CD4-positive, alpha-beta T cell treated with Interleukin-15 for 4 hours (primary cell): ENCODE measurements at regions not wholly inside any gene's neighbourhood (a gene's known extent, or its start where the extent isn't known, plus 50 kb on each side); places are given as distances from the start of the nearest gene placed in this dataset.
"Not testable (repeated sequence)": the region's sequence is repeated elsewhere in the genome, so short reads cannot be mapped to it uniquely, and the experiment has no call there.

ENCODE experiments used
- DNase-seq: peaks from one replicate; pipeline ENCODE4 v3.0.0-alpha.2; 2020; ENCODE audit warnings: low spot score

DNA sequence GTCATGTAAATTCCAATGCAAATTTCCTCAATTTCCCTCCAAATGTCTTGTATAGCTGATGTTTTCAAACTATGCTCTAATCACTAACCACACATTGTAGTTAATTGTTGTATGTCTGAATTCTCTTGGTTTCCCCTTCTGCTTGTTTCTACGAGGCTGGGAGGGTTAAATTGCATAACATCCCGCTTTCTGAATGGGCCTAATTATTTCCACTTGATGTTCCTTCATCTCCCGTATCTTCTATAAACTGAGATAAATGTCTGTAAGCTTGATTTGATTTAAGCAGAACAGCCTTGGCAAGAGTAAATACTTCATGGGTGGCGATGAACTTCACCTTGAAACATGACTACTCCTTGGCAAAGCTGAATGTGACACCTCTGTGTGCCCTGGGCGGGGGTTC is 72.2 kb downstream of the SERINC2 start:
- DNase-seq: no peak

DNA sequence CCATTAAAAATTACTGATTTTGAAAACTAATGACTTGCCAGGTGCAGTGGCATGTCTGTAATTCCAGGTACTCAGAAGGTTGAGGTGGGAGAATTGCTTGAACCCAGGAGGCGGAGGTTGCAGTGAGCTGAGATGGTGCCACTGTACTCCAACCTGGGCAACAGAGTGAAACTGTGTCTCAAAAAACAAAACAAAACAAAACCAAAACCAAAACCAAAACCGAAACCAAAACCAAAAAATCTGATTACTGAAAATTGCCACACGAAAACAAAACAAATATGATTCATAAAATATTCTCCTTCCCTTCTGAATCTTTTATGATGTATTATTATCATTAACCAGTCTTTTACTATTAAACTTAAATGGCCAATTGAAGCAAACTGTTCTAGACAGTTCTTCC is 74.1 kb downstream of the SERINC2 start:
- peak; percentile 47 for DNase-seq

DNA sequence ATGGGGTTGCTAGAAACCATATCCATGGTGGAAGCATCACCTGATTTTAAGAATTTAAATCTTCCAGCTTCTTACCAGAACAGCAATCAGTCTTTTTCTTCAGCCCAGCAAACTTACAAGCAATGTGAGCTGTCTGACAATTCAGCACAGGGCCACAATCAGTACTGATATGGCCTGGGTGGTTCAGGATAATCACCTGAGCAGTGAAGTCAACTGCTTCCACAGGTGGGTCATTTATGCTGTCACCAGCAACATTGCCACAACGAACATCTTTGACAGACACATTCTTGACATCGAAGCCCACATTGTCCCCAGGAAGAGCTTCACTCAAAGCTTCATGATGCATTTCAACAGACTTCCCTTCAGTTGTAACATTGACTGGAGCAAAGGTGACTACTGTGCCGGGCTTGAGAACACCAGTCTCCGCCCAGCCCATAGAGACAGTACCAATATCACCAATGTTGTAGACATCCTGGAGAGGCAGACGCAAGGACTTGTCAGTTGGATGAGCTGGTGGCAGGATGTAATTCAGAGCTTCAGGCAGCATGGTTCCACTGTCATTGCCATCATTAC is 74.8 kb downstream of the SERINC2 start:
- no peak for DNase-seq

DNA sequence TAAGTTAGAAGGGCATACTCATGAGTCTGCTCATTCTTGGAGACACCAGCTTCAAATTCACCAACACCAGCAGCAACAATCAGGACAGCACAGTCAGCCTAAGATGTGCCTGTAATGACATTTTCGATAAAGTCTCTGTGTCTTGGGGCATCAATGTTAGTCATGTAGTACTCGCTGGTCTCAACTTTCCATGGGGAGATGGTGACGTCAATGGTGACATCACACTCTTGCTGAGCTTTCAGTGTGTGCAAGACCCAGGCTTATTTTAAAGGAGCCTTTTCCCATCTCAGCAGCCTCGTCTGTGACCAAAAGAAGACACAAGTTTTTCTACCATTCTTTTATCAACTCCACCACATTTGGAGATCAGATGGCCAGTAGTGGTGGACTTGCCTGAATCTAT is 75.5 kb downstream of the SERINC2 start:
- no peak for DNase-seq

DNA sequence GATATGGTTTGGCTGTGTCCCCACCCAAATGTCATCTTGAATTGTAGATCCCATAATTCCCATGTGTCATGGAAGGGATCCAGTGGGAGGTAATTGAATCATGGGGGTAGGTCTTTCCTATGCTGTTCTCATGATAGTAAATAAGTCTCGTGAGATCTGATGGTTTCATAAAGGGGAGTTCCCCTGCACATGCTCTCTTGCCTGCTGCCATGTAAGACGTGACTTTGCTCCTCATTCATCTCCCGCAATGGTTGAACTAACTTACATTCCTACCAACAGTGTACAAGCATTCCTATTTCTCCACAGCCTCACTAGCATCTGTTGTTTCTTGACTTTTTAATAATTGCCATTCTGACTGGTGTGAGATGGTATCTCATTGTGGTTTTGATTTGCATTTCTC is 76.6 kb downstream of the SERINC2 start:
- DNase-seq: not testable (repeated sequence)

DNA sequence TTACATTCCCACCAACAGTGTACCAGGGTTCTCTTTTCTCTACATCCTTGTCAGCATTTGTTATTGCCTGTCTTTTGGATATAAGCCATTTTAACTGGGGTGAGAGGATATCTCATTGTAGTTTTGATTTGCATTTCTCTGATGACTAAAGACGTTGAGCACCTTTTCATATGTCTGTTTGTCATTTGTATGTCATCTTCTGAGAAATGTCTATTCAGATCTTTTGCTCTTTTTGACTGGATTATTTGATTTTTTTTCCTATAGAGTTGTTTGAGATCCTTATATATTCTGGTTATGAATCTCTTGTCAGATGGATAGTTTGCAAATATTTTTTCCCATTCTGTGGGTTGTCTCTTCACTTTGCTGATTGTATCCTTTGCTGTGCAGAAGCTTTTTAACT is 77.6 kb downstream of the SERINC2 start:
- not testable (repeated sequence) for DNase-seq

DNA sequence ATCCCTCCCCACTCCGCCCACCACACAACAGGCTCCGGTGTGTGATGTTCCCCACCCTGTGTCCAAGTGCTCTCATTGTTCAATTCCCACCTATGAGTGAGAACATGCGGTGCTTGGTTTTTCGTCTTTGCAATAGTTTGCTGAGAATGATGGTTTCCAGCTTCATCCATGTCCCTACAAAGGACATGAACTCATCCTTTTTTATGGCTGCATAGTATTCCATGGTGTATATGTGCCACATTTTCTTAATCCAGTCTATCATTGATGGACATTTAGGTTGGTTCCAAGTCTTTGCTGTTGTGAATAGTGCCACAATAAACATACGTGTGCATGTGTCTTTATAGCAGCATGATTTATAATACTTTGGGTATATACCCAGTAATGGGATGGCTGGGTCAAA is 81.0 kb upstream of the TINAGL1 start:
- DNase-seq: not testable (repeated sequence)

DNA sequence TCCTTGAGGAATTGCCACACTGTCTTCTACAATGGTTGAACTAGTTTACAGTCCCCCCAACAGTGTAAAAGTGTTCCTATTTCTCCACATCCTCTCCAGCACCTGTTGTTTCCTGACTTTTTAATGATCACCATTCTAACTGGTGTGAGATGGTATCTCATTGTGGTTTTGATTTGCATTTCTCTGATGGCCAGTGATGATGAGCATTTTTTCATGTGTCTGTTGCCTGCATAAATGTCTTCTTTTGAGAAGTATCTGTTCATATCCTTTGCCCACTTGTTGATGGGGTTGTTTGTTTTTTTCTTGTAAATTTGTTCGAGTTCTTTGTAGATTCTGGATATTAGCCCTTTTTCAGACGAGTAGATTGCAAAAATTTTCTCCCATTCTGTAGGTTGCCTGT is 80.5 kb upstream of the TINAGL1 start:
- not testable (repeated sequence) for DNase-seq

DNA sequence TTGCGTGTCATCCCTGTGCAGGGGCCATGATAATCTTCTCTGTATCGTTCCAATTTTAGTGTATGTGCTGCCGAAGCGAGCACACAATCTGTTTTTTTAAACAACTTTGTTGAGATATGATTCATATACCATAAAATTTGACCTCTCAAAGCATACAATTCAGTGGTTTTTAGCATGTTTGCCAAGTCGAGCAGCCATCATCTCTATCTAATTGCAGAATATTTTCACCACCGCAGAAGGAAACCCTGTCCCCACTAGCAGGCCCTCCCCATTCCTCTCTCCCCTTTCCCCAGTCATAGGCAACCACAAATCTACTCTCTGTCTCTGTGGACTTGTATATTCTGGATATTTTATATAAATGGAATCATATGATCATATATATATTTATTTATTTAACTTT is 78.7 kb upstream of the TINAGL1 start:
- no peak for DNase-seq

DNA sequence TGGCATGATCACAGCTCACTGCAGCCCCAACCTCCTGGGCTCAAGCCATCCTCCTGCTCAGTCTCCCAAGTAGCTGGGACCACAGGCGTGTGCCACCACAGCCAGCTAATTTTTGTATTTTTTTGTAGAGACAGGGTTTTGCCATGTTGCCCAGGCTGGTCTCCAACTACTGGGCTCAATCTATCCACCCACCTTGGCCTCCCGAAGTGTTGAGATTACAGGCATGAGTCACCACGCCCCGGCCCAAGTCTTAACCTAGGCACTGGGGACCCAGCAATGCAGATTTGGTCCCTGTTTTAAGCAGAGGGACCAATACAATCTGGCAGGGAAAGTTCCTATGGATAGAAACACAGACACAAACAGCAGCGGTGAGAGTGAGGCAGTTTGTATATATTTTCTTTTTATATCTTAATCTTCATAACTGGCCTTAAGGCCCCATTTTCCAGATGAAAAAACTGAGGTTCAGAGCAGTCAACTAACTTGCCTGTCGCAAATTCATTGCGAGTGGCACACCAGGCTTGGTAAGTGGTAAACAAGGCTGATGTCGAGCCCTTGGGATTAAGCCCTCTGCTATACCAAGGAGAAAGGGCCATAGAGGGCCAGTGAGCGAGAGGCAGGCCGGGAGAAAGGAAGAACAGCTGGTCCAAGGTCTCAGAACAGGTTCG is 77.8 kb upstream of the TINAGL1 start:
- no peak for DNase-seq

DNA sequence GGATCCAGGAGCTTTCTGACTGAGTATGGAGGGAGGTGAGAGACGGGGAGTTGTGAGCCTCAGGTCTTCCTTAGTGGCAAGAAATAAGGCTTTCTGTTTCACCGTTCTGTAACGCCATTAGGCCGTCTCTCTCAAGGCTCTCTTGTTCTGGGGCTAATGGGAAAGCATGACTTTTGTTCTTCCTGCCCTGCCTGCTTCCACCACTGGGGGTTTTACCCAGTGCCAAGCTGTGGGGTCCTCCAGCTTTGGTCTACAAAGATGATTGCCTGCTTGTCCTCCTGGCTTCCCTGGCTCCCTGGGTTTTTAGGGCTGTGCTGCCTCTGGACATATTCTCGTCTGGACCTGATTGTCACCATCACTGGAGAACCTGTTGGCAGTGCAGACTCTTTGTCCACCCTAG is 74.8 kb upstream of the TINAGL1 start:
- no peak for DNase-seq

DNA sequence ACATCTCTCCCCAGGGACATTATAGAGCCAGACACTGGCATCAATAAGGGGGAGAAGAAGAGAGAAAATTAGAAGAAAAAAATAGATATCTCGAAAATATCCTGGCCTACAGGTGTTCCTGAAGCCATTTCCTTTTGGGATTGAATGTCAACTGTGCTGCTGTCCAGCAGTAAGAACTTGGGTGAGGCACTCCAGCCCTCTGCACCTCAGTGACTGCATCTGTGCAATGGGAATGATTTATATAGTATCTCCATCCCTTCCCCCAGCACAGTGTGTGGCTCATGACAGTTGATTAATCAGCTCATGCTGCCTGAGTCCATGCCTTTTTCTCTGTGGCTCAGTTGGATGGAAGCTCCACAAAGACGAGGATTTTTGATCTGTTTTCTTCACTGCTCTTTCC is 74.1 kb upstream of the TINAGL1 start:
- no peak for DNase-seq

DNA sequence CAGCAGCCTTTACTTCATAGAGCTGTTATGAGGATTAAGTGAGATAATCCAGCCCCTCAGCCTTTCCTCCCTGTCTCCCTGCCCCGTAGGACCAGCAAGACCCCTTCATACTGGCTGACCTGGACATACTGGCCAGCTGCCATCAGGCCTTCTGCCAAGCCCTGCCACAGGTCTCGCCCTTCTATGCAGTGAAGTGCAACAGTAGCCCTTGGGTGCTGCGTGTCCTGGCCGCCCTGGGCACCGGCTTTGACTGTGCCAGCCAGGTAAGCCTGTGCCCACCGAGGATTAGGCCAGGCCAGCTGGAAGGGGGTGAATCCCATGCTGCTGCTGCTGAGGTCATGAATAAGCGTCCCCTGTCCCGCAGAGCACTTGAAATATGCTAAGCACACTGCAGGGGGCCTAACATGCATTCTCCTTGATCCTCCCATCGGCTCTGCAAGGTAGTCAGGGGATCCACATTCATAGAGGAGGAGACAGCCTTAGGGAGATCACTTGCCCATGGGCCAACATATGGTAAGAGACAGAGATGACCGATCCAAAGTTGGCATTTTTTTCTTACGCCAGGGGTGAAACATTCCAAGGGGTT is 73.3 kb upstream of the TINAGL1 start:
- no peak for DNase-seq

DNA sequence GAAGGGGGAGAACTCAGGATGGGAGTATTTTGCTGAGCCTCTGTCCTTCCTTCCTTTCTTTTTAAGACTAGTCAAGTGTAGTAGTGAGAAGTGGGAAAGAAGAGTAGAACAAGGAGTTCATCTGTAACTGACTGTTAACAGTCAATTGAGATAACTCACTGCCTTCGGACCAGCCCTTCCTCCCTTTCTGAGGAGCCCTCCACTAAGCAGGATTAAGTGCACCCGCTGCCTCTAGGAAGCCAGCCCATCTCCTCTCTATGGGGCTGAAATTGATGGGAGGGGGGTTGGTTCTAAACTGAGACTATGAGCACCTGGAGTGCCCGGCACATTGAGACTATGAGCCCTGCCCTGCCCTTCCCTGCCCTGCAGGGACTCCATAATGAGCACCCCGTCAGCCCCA is 72.7 kb upstream of the TINAGL1 start:
- no peak for DNase-seq

DNA sequence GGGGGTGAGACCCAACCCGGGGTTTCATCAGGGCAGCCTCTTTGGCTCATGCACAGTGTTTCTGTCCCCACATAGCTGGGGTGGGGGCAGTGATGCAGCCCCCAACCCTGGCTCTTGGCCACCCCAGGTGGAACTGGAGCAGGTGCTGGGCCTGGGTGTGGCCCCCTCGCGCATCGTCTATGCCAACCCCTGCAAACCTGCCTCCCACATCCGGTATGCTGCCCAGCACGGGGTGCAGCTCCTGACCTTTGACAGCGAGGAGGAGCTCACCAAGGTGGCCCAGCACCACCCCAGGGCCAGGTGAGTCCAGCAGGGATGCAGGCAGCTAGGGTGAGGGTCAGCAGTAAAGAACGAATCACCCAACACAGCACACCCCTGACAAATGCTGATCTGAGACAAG is 72.3 kb upstream of the TINAGL1 start:
- DNase-seq: no peak

DNA sequence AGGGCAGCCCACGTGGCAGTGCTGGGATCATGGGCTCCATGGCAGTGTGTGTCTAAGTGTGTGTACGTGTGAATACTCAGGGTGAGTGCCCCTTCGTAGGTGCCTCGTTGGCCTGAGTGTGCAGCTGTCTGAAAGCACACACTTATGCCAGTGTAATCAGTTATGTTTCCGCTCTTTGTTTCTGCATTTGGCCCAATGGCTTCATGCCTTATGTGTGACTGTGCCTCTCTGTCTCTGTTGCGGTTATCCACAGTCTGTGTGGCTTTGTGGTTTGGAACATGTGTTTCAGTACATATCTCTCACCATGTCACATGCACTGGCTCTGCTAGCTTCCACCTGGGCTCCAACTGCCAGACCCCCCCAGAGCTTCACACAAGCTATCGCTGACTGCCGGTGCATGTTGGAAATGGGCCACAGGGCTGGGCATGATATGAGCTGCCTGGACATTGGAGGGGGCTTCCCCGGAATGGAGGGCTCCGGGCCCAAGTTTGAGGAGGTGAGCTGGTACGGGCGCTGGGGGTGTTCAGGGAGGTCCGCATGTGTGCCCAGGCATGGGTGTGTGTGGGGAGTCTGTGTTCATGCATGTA is 70.3 kb upstream of the TINAGL1 start:
- DNase-seq: no peak

DNA sequence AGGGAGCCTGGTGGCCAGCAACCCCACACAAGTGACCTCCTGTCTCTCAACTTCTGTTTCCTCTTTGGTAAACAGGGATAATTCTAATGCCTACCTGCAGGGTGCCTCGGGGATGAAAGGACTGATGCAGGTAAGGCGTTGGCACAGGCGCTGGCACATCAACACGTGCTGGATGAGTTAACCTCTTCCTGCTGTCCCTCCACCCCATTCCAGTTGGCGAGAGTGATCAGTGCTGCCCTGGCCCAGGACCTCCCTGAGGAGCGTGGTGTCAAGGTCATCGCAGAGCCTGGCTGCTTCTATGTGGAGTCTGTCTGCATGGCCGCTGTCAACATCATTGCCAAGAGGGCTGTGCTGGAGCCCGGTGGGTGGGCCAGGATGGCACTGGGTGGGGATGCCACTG is 69.1 kb upstream of the TINAGL1 start:
- no peak for DNase-seq

DNA sequence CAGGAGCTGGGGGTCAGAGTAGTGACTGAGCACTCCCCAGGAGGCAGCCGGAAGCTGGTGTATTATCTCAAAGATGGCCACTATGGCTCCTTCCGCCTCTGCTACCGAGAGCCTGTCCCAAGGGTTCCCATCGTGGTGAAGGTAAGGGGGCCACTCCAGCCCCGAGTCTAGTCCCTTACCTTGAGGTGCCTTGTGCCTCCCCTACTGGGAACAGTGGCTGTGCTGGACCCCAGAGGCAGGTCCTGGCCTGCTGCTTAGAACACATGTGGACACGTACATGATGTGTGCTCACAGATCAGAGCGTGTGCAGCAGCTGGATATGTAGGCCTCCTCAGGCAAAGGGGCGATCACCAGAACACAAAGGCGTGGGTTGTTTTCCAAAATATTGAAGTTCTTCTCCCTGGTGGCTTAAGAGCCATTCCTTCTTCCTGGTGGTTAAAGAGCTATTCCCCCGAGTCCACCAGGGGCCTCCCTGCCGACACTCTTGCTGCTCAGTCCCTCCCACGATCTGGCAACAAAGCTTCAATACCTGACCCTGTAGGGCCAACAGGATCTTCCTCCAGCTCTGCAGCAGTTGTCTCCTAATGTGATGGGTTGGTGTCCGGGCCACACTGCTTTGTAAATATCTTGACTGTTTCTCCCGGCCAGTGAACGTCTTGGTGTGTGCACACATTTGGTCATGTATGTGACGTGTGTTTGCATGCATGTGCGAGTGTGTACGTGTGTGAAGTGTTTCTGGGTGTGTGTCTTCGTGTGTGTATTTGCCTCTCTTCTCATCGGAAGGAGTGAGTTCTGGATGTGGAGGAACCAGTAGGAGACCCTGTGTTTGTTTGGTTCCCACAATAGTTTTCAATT is 68.4 kb upstream of the TINAGL1 start:
- no peak for DNase-seq

DNA sequence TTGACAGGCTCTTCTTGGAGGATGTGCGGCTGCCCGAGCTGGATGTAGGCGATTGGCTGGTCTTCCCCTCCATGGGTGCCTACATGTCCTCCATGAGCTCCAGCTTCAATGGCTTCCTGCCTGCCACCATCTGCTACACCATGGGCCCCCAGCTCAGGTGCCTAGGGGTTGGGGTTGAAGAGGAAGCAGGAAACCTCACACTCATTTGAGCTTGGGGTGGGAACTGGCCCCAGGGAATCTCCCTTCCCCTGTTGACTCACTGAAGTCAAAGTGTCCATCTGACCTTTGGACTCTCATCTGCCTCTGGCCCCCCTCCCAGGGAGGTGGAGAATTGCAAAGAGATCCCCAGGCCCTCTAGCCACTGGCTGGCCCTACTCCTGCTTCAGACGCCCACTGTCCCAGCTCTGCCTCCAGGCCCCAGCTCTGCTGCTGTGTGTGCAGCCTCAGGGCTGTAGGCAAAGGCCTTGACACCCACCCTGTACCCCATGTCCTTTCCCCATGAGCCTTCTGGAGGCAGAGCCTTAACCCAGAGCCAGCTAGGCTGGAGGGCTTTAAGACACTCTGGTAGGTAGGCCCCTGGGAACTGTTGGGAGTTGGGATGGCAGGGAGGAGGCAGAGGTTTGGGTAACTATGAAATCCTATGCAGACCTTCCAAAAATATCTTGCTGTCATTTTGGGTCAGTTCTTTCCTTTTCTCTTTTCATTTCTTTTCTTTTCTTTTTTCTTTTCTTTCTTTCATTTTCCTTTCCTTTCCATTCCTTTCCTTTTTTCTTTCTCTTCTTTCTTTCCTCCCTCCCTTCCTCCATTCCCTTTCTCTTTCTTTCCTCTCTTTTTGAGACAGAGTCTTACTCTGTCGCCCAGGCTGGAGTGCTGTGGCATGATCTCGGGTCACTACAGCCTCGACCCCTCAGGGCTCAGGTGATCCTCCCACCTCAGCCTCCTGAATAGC is 66.9 kb upstream of the TINAGL1 start:
- DNase-seq: no peak

DNA sequence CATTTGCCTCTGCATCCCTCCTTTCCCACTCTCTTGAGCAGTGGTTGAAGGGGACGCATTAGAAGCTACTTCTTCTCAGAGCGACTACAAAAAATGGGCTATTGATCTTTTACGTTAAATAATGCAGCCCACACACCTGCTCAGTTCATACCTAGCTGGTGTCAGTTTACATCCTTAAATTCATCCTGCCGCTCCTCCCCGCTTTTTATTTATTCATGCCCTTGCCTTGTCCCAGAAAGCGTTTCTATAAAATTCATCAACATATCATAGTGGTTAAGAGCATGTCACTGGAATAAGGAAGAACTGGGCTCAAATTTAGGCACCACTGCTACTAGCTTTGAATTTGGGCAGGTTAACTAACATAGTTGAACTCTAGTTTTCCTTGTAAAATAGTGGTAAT is 66.0 kb upstream of the TINAGL1 start:
- no peak for DNase-seq
